Right cardiac atrium (tissue), 5 donors: ENCODE measurements at regions not wholly inside any gene's neighbourhood (a gene's known extent, or its start where the extent isn't known, plus 50 kb on each side); places are given as distances from the start of the nearest gene placed in this dataset.
A peak's percentile ranks its signal among the peaks of the same experiment; 100 is the strongest.

Source experiments
- ATAC-seq, 2 donors: fragments of 200-7000 bp; cut with Tn5 transposase; one replicate each; pipeline versions ENCODE4 v1.8.0 to v1.9.1; 2020; ENCODE audit warnings: moderate library complexity in 2 of 2, mild to moderate bottlenecking in 1 of 2
- DNase-seq, 3 donors: peaks; one replicate each; pipeline ENCODE4 v3.0.0-alpha.2; 2020
- H3K27ac ChIP-seq: one replicate; pipeline ENCODE4 v1.5.1; 2013; ENCODE audit warnings: mild to moderate bottlenecking, low read length, control low read depth, moderate library complexity
- H3K27me3 ChIP-seq: one replicate; pipeline ENCODE4 v1.6.1; 2013; ENCODE audit not compliant: control insufficient read depth, insufficient read depth
- H3K4me1 ChIP-seq: one replicate; pipeline ENCODE4 v1.6.1; 2013; ENCODE audit warnings: low read length; ENCODE audit not compliant: control insufficient read depth, insufficient read depth
- H3K4me3 ChIP-seq: one replicate; pipeline ENCODE4 v1.5.1; 2013; ENCODE audit warnings: low read length, control low read depth
- H3K9me3 ChIP-seq: one replicate; pipeline ENCODE4 v1.6.1; 2013; ENCODE audit warnings: low read length; ENCODE audit not compliant: control insufficient read depth
- WGBS: extraction: QIAGEN DNeasy Blood & Tissue Kit; methylation state at CpG from one replicate; pipeline ENCODE4 v1.1.7; 2013; 5-methylcytosine and 5-hydroxymethylcytosine counted together
- intact Hi-C, 4 donors: fragments of 100-400 bp; cut with DNase I; formaldehyde crosslinking; loops; one replicate each; pipeline versions ENCODE4 v1.11.0 to v1.14.0; 2022 to 2023
- donor health status: healthy with polysubstance abuse.
- donor health status: DM: no; HTN: yes; CAD: no.
- donor health status: DM: no; HTN: no; CAD: no.
- donor health status: DM: no; HTN: yes; CAD: no; lungs with severe emphysema.
- donor health status: DM: yes; HTN: yes; CAD: no.

GRCh38 chr10:57320416-57320815, 947.3 kb downstream of the IPMK start:
- Histone ChIP-seq H3K4me3 (no peak overlapping the region), H3K4me1 (no peaks in the 10 kb centered on the region), H3K27me3 (no peaks in the 10 kb centered on the region), H3K9me3 (no peaks in the 10 kb centered on the region), H3K27ac (no peak overlapping the region)
- no peak for DNase-seq
- ATAC-seq: no peak
- intact Hi-C loops: no loop called here
- 41% methylated on average over 3 of the region's 3 CpGs for WGBS

GRCh38 chr10:57314046-57314445, 953.0 kb upstream of the ZWINT start:
- intact Hi-C loops: no loop called here
- ATAC-seq: no peak
- Histone ChIP-seq H3K4me1 (no peaks in the 10 kb centered on the region), H3K27ac (no peak overlapping the region), H3K9me3 (no peaks in the 10 kb centered on the region), H3K4me3 (no peak overlapping the region), H3K27me3 (no peaks in the 10 kb centered on the region)
- DNase-seq: no peak

GRCh38 chr10:57303566-57303965, 942.5 kb upstream of the ZWINT start:
- no peaks in the 10 kb centered on the region for H3K9me3 ChIP-seq
- WGBS: 64% methylated on average over 3 of the region's 3 CpGs

GRCh38 chr10:57300718-57301117, 939.7 kb upstream of the ZWINT start:
- Histone ChIP-seq H3K4me1 (no peaks in the 10 kb centered on the region), H3K27ac (no peak overlapping the region), H3K4me3 (no peak overlapping the region), H3K27me3 (no peaks in the 10 kb centered on the region), H3K9me3 (no peaks in the 10 kb centered on the region)
- DNase-seq (no peak), ATAC-seq (no peak)
- intact Hi-C loops: no loop called here
- WGBS: 84% methylated on average over 3 of the region's 3 CpGs

More at GRCh38 chr10:57303566-57303965, 942.5 kb upstream of the ZWINT start:
- Histone ChIP-seq H3K27me3 (no peaks in the 10 kb centered on the region), H3K4me1 (no peaks in the 10 kb centered on the region), H3K4me3 (no peak overlapping the region), H3K27ac (no peak overlapping the region)
- intact Hi-C loops: no loop called here
- DNase-seq (no peak), ATAC-seq (no peak)

GRCh38 chr10:57294698-57295097, 933.6 kb upstream of the ZWINT start:
- no peak for DNase-seq
- 80% methylated on average over 1 of the region's 1 CpG for WGBS
- intact Hi-C loops: no loop called here
- Histone ChIP-seq H3K27ac (no peak overlapping the region), H3K4me1 (no peaks in the 10 kb centered on the region), H3K9me3 (no peaks in the 10 kb centered on the region), H3K27me3 (no peaks in the 10 kb centered on the region), H3K4me3 (no peak overlapping the region)
- ATAC-seq: no peak

- no peaks in the 10 kb centered on the region for H3K27me3 ChIP-seq
- intact Hi-C loops: no loop called here
- H3K27ac ChIP-seq: no peak overlapping the region
Measured at GRCh38 chr10:57288754-57289153, 927.7 kb upstream of the ZWINT start.

GRCh38 chr10:57262892-57263291, 901.8 kb upstream of the ZWINT start:
- H3K4me1 ChIP-seq: no peaks in the 10 kb centered on the region
- WGBS: 9% methylated on average over 3 of the region's 3 CpGs
- no peak overlapping the region for H3K4me3 ChIP-seq
- DNase-seq: no peak
- no peaks in the 10 kb centered on the region for H3K9me3 ChIP-seq
- H3K27ac ChIP-seq: no peak overlapping the region
- no peak for ATAC-seq
- H3K27me3 ChIP-seq: no peaks in the 10 kb centered on the region
- intact Hi-C loops: no loop called here

More at GRCh38 chr10:57288754-57289153, 927.7 kb upstream of the ZWINT start:
- Histone ChIP-seq H3K4me3 (no peak overlapping the region), H3K9me3 (no peaks in the 10 kb centered on the region), H3K4me1 (no peaks in the 10 kb centered on the region)
- ATAC-seq: no peak
- no peak for DNase-seq

- no peak for DNase-seq
- H3K4me3 ChIP-seq: no peak overlapping the region
- ATAC-seq: no peak
- 89% methylated on average over 2 of the region's 2 CpGs for WGBS
- intact Hi-C loops: no loop called here
- H3K27ac ChIP-seq: no peak overlapping the region
- H3K9me3 ChIP-seq: no peaks in the 10 kb centered on the region
- no peaks in the 10 kb centered on the region for H3K27me3 ChIP-seq
- no peaks in the 10 kb centered on the region for H3K4me1 ChIP-seq
Measured at GRCh38 chr10:57260175-57260574, 899.1 kb upstream of the ZWINT start.

GRCh38 chr10:57249615-57250281, 888.7 kb upstream of the ZWINT start:
- no peaks in the 10 kb centered on the region for H3K4me1 ChIP-seq
- no peak overlapping the region for H3K27ac ChIP-seq
- no peak for ATAC-seq
- H3K27me3 ChIP-seq: no peaks in the 10 kb centered on the region
- H3K4me3 ChIP-seq: no peak overlapping the region
- intact Hi-C loops: no loop called here
- peak in 1 of 3 donors; percentile 25 for DNase-seq
- WGBS: 94% methylated on average over 32 of the region's 32 CpGs
- H3K9me3 ChIP-seq: no peaks in the 10 kb centered on the region

- 52% methylated on average over 4 of the region's 4 CpGs for WGBS
- H3K4me3 ChIP-seq: no peak overlapping the region
- H3K9me3 ChIP-seq: no peaks in the 10 kb centered on the region
- no peak for DNase-seq
- no peak overlapping the region for H3K27ac ChIP-seq
- no peaks in the 10 kb centered on the region for H3K27me3 ChIP-seq
- H3K4me1 ChIP-seq: no peaks in the 10 kb centered on the region
- no peak for ATAC-seq
- intact Hi-C loops: no loop called here
Measured at GRCh38 chr10:57247271-57247670, 886.2 kb upstream of the ZWINT start.

GRCh38 chr10:57225920-57226319, 864.9 kb upstream of the ZWINT start:
- H3K4me3 ChIP-seq: no peak overlapping the region
- H3K9me3 ChIP-seq: no peaks in the 10 kb centered on the region
- no peaks in the 10 kb centered on the region for H3K4me1 ChIP-seq
- DNase-seq (no peak), ATAC-seq (no peak)
- 66% methylated on average over 3 of the region's 3 CpGs for WGBS
- no peaks in the 10 kb centered on the region for H3K27me3 ChIP-seq
- no peak overlapping the region for H3K27ac ChIP-seq
- intact Hi-C loops: no loop called here

- 52% methylated on average over 2 of the region's 2 CpGs for WGBS
Measured at GRCh38 chr10:57224811-57225210, 863.8 kb upstream of the ZWINT start.

More at GRCh38 chr10:57224811-57225210, 863.8 kb upstream of the ZWINT start:
- no peak for ATAC-seq
- Histone ChIP-seq H3K4me3 (no peak overlapping the region), H3K27ac (no peak overlapping the region), H3K27me3 (no peaks in the 10 kb centered on the region), H3K4me1 (no peaks in the 10 kb centered on the region), H3K9me3 (no peaks in the 10 kb centered on the region)
- intact Hi-C loops: no loop called here
- DNase-seq: no peak
